Muscle layer of colon (tissue), 2 donors: ENCODE measurements at regions not wholly inside any gene's neighbourhood (a gene's known extent, or its start where the extent isn't known, plus 50 kb on each side); places are given as distances from the start of the nearest gene placed in this dataset.
"Not testable (repeated sequence)": the region's sequence is repeated elsewhere in the genome, so short reads cannot be mapped to it uniquely, and the experiment has no call there.

Experiments
- H3K27ac ChIP-seq: one replicate; pipeline ENCODE4 v1.7.0; 2013; ENCODE audit warnings: low read depth, mild to moderate bottlenecking, low read length, moderate library complexity
- H3K27me3 ChIP-seq, 2 donors: one replicate each; pipeline ENCODE4 v1.7.0; 2013; ENCODE audit warnings: low read length in 2 of 2, mild to moderate bottlenecking in 2 of 2; ENCODE audit not compliant: insufficient read depth in 2 of 2, control insufficient read depth in 1 of 2
- H3K36me3 ChIP-seq: one replicate; pipeline ENCODE4 v1.7.0; 2013; ENCODE audit warnings: mild to moderate bottlenecking, low read length; ENCODE audit not compliant: insufficient read depth
- H3K4me1 ChIP-seq: one replicate; pipeline ENCODE4 v1.7.0; 2013; ENCODE audit warnings: mild to moderate bottlenecking, low read length; ENCODE audit not compliant: insufficient read depth
- H3K4me3 ChIP-seq, 2 donors: one replicate each; pipeline ENCODE4 v1.7.0; 2013; ENCODE audit warnings: low read length in 2 of 2, low read depth in 1 of 2, mild to moderate bottlenecking in 1 of 2, moderate library complexity in 1 of 2
- H3K9ac ChIP-seq: one replicate; pipeline ENCODE4 v1.7.0; 2013; ENCODE audit warnings: low read length
- H3K9me3 ChIP-seq: one replicate; pipeline ENCODE4 v1.7.0; 2013; ENCODE audit warnings: mild to moderate bottlenecking, low read length
- donor health status: abdominal sarcoma.
- donor health status: Adenocarcinoma of cecum.

- Histone ChIP-seq H3K9me3 (no peaks in the 10 kb centered on the region), H3K27ac (no peak overlapping the region), H3K9ac (no peak overlapping the region), H3K4me3 (no peak overlapping the region), H3K27me3 (no peaks in the 10 kb centered on the region), H3K36me3 (no peaks in the 10 kb centered on the region), H3K4me1 (no peaks in the 10 kb centered on the region)
Observed at GRCh38 chr17:65301184-65301583, 164.0 kb downstream of the RGS9 start.

- no peaks in the 10 kb centered on the region for H3K27me3 ChIP-seq
- no peak overlapping the region for H3K9ac ChIP-seq
- no peak overlapping the region for H3K27ac ChIP-seq
- no peaks in the 10 kb centered on the region for H3K36me3 ChIP-seq
- H3K4me3 ChIP-seq: no peak overlapping the region
- no peaks in the 10 kb centered on the region for H3K9me3 ChIP-seq
- peaks cover 8% of the 10 kb centered on the region for H3K4me1 ChIP-seq
Observed at GRCh38 chr17:65297916-65298315, 160.7 kb downstream of the RGS9 start.

- Histone ChIP-seq H3K4me3 (no peak overlapping the region), H3K27me3 (no peaks in the 10 kb centered on the region), H3K36me3 (no peaks in the 10 kb centered on the region), H3K9ac (no peak overlapping the region), H3K4me1 (peaks cover 8% of the 10 kb centered on the region), H3K27ac (no peak overlapping the region), H3K9me3 (no peaks in the 10 kb centered on the region)
Observed at GRCh38 chr17:65297384-65297783, 160.2 kb downstream of the RGS9 start.

- no peak overlapping the region for H3K9ac ChIP-seq
- H3K27ac ChIP-seq: no peak overlapping the region
- no peaks in the 10 kb centered on the region for H3K9me3 ChIP-seq
- peaks cover 8% of the 10 kb centered on the region for H3K4me1 ChIP-seq
- no peaks in the 10 kb centered on the region for H3K36me3 ChIP-seq
- no peaks in the 10 kb centered on the region for H3K27me3 ChIP-seq
- H3K4me3 ChIP-seq: no peak overlapping the region
Observed at GRCh38 chr17:65294181-65294719, 157.1 kb downstream of the RGS9 start.

GRCh38 chr17:65293584-65294180 lies 156.5 kb downstream of the RGS9 start:
- Histone ChIP-seq H3K4me3 (no peak overlapping the region), H3K9ac (no peak overlapping the region), H3K36me3 (no peaks in the 10 kb centered on the region), H3K27me3 (no peaks in the 10 kb centered on the region), H3K4me1 (peaks cover 8% of the 10 kb centered on the region), H3K27ac (no peak overlapping the region), H3K9me3 (no peaks in the 10 kb centered on the region)

GRCh38 chr17:65292430-65292829 lies 155.3 kb downstream of the RGS9 start:
- H3K27ac ChIP-seq: no peak overlapping the region
- H3K4me1 ChIP-seq: peaks cover 8% of the 10 kb centered on the region
- no peaks in the 10 kb centered on the region for H3K36me3 ChIP-seq
- H3K9ac ChIP-seq: no peak overlapping the region
- no peak overlapping the region for H3K4me3 ChIP-seq
- H3K27me3 ChIP-seq: no peaks in the 10 kb centered on the region
- no peaks in the 10 kb centered on the region for H3K9me3 ChIP-seq

- not testable (repeated sequence) for H3K36me3 ChIP-seq, H3K4me3 ChIP-seq, H3K4me1 ChIP-seq, H3K9me3 ChIP-seq, H3K9ac ChIP-seq, H3K27ac ChIP-seq, H3K27me3 ChIP-seq
Observed at GRCh38 chr17:65291301-65291700, 154.1 kb downstream of the RGS9 start.

GRCh38 chr17:65290616-65291015 lies 153.4 kb downstream of the RGS9 start:
- Histone ChIP-seq H3K27me3 (no peaks in the 10 kb centered on the region), H3K27ac (no peak overlapping the region), H3K9me3 (no peaks in the 10 kb centered on the region), H3K36me3 (no peaks in the 10 kb centered on the region), H3K9ac (no peak overlapping the region), H3K4me1 (peaks cover 8% of the 10 kb centered on the region), H3K4me3 (no peak overlapping the region)

- Histone ChIP-seq H3K9me3 (no peaks in the 10 kb centered on the region), H3K27ac (no peak overlapping the region), H3K4me3 (no peak overlapping the region), H3K4me1 (peaks cover 8% of the 10 kb centered on the region), H3K36me3 (no peaks in the 10 kb centered on the region), H3K9ac (no peak overlapping the region), H3K27me3 (no peaks in the 10 kb centered on the region)
Observed at GRCh38 chr17:65290056-65290455, 152.9 kb downstream of the RGS9 start.

GRCh38 chr17:65287040-65287439 lies 149.9 kb downstream of the RGS9 start:
- Histone ChIP-seq H3K27me3 (no peaks in the 10 kb centered on the region), H3K27ac (no peak overlapping the region), H3K9ac (no peak overlapping the region), H3K4me3 (no peak overlapping the region), H3K9me3 (no peaks in the 10 kb centered on the region), H3K4me1 (no peaks in the 10 kb centered on the region), H3K36me3 (no peaks in the 10 kb centered on the region)

GRCh38 chr17:65283704-65284103 lies 146.5 kb downstream of the RGS9 start:
- H3K9ac ChIP-seq: no peak overlapping the region
- H3K27me3 ChIP-seq: no peaks in the 10 kb centered on the region
- no peak overlapping the region for H3K4me3 ChIP-seq
- no peaks in the 10 kb centered on the region for H3K9me3 ChIP-seq
- H3K36me3 ChIP-seq: no peaks in the 10 kb centered on the region
- no peaks in the 10 kb centered on the region for H3K4me1 ChIP-seq
- H3K27ac ChIP-seq: no peak overlapping the region

GRCh38 chr17:65279456-65279855 lies 142.3 kb downstream of the RGS9 start:
- Histone ChIP-seq H3K27ac (no peak overlapping the region), H3K9me3 (no peaks in the 10 kb centered on the region), H3K27me3 (no peaks in the 10 kb centered on the region), H3K4me3 (no peak overlapping the region), H3K36me3 (no peaks in the 10 kb centered on the region), H3K9ac (no peak overlapping the region), H3K4me1 (peaks cover 10% of the 10 kb centered on the region)
